HCT116 (cell line): ENCODE measurements at regions not wholly inside any gene's neighbourhood (a gene's known extent, or its start where the extent isn't known, plus 50 kb on each side); places are given as distances from the start of the nearest gene placed in this dataset.
"Not testable (repeated sequence)": the region's sequence is repeated elsewhere in the genome, so short reads cannot be mapped to it uniquely, and the experiment has no call there.

Experiments used
- CTCF ChIP-seq, 3 experiments: fragments of 200-600 bp in 1 of 3; sonication (generic) in 1 of 3; IDR thresholded peaks in 2 of 3; conservative IDR thresholded peaks in 1 of 3; 2 replicates each; pipeline ENCODE4 v1.5.1; 2012 to 2017; ENCODE audit warnings: low read depth in 2 of 3, low read length in 2 of 3, antibody characterized with exemption in 1 of 3, borderline replicate concordance in 1 of 3, control low read depth in 1 of 3, mild to moderate bottlenecking in 1 of 3, mixed read lengths in 1 of 3, mixed run types in 1 of 3, moderate library complexity in 1 of 3; ENCODE audit not compliant: insufficient read depth in 1 of 3
- POLR2AphosphoS5 ChIP-seq: IDR thresholded peaks from 2 replicates; pipeline ENCODE4 v1.6.1; 2011; ENCODE audit warnings: mild to moderate bottlenecking, low read depth, low read length, moderate library complexity

- not testable (repeated sequence) for TF ChIP-seq CTCF (IDR thresholded peaks at IDR 0.05 in 2 of 3, conservative IDR thresholded peaks at IDR 0.05 in 1 of 3; ENCODE audit: borderline replicate concordance in 1 of 3, insufficient read depth in 1 of 3, low read depth in 2 of 3, low read length in 2 of 3); POLR2AphosphoS5
These were observed 286.4 kb upstream of the C1orf174 start for GRCh38 chr1:4186486-4186885.
